K562 (cell line): ENCODE measurements at regions not wholly inside any gene's neighbourhood (a gene's known extent, or its start where the extent isn't known, plus 50 kb on each side); places are given as distances from the start of the nearest gene placed in this dataset.

ENCODE experiments used
- CHD1 ChIP-seq: fragments of 200-600 bp; sonication (generic); IDR thresholded peaks from one replicate; pipeline ENCODE4 v1.6.1; 2012; ENCODE audit warnings: mild to moderate bottlenecking, moderate library complexity, low read length, inconsistent platforms
- MXI1 ChIP-seq: IDR thresholded peaks from 2 replicates; pipeline ENCODE4 v1.6.1; 2011; ENCODE audit warnings: low read depth, mild to moderate bottlenecking, improper control_type of control experiment, low read length
- ZNF175 ChIP-seq: fragments of 200-800 bp; sonication (Bioruptor generic); IDR thresholded peaks from 2 replicates; pipeline ENCODE4 v1.6.1; 2016; ENCODE audit warnings: low read depth, mild to moderate bottlenecking, missing genetic modification characterization, missing compliant biosample characterization

- TF ChIP-seq ZNF175 (CRISPR knock-in tag) (no peak), MXI1 (no peak), CHD1 (no peak)
Measured at GRCh38 chr10:62736168-62736546, 68.4 kb upstream of the ADO start.
